BLaER1 (cell line): ENCODE measurements at regions not wholly inside any gene's neighbourhood (a gene's known extent, or its start where the extent isn't known, plus 50 kb on each side); places are given as distances from the start of the nearest gene placed in this dataset.
"Not testable (repeated sequence)": the region's sequence is repeated elsewhere in the genome, so short reads cannot be mapped to it uniquely, and the experiment has no call there.

ENCODE experiments used
- H3K27ac ChIP-seq: shearing (Covaris generic); formaldehyde crosslinking; 2 replicates; pipeline ENCODE4 v1.8.1; 2022
- H3K27me3 ChIP-seq: shearing (Covaris generic); formaldehyde crosslinking; 2 replicates; pipeline ENCODE4 v1.8.1; 2022
- H3K36me3 ChIP-seq: shearing (Covaris generic); formaldehyde crosslinking; 2 replicates; pipeline ENCODE4 v1.8.1; 2022
- H3K4me1 ChIP-seq: shearing (Covaris generic); formaldehyde crosslinking; 2 replicates; pipeline ENCODE4 v1.8.1; 2022
- H3K4me2 ChIP-seq: shearing (Covaris generic); formaldehyde crosslinking; 2 replicates; pipeline ENCODE4 v1.8.1; 2022
- H3K4me3 ChIP-seq: shearing (Covaris generic); formaldehyde crosslinking; 2 replicates; pipeline ENCODE4 v1.8.1; 2022
- H3K9ac ChIP-seq: shearing (Covaris generic); formaldehyde crosslinking; 2 replicates; pipeline ENCODE4 v1.8.1; 2022
- H3K9me3 ChIP-seq: shearing (Covaris generic); formaldehyde crosslinking; 2 replicates; pipeline ENCODE4 v1.8.1; 2022
- H4K20me1 ChIP-seq: shearing (Covaris generic); formaldehyde crosslinking; 2 replicates; pipeline ENCODE4 v1.8.1; 2022

- H3K9me3 ChIP-seq, H3K36me3 ChIP-seq, H3K27ac ChIP-seq, H4K20me1 ChIP-seq, H3K4me2 ChIP-seq, H3K9ac ChIP-seq, H3K4me3 ChIP-seq, H3K4me1 ChIP-seq, H3K27me3 ChIP-seq: not testable (repeated sequence)
Measured at GRCh38 chr1:146308152-146308551, 79.3 kb upstream of the NOTCH2NLA start.

DNA sequence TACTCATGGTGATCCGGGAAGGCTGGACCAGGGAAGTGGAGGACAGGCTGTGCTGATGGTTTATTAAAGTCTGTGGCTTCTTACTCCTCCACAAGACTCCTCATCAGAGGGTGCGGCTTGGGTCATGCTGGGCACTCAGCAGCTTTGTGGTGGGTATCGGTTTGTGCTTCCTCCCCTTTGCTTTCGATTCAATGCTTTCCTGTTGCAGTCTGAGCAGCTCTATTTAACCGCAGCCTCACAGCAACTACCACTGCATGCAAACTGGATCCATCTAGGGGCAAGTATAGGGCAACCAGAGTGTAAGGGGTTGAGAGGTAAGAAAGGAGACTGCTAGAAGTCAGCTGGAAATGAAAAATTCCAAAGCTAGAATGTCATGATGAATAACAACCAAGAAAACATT lies 78.8 kb upstream of the NOTCH2NLA start:
- H3K9me3 ChIP-seq, H4K20me1 ChIP-seq, H3K4me3 ChIP-seq, H3K27me3 ChIP-seq, H3K9ac ChIP-seq, H3K27ac ChIP-seq, H3K4me2 ChIP-seq, H3K36me3 ChIP-seq, H3K4me1 ChIP-seq: not testable (repeated sequence)

DNA sequence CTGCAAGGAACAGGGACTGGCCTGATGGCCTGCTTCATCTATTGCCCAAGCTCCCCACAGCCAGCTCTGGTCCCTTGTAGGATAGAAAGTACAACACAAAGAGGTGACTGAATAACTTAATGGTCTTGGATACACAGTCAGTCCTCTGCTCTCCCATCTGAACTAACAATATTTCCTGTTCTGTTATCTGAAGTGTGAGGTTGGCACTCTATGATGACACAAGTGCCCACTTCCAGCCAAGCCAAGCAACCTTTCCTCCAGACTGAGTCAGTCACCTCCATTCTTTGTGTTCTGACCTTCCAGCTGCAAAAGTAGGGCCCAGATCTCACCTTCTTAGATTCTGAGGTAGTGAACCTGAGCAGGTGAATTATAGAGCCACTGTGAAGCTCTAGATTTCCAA lies 77.8 kb upstream of the NOTCH2NLA start:
- H3K27me3 ChIP-seq, H3K4me2 ChIP-seq, H3K27ac ChIP-seq, H3K4me3 ChIP-seq, H3K36me3 ChIP-seq, H3K9ac ChIP-seq, H4K20me1 ChIP-seq, H3K4me1 ChIP-seq, H3K9me3 ChIP-seq: not testable (repeated sequence)

DNA sequence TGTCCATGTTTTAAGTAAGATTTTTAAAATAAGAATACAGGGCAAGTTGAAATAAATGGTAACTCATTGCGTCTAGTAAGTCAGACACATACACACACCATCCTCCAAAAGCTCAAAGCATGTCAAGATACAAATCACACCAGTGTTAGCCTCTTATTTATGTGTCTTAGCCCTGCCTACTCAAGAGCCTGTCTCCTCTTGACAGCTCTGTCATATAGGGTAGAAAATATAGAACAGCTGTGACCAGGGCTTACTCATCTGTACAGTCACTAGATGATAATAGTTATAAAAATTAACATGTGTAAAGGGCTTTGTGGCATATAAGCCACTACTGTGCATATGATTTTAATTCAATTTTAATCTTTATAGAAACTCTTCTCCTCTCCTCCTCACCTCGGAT lies 76.6 kb upstream of the NOTCH2NLA start:
- not testable (repeated sequence) for H3K9ac ChIP-seq, H3K36me3 ChIP-seq, H3K4me3 ChIP-seq, H3K4me1 ChIP-seq, H3K27ac ChIP-seq, H4K20me1 ChIP-seq, H3K27me3 ChIP-seq, H3K9me3 ChIP-seq, H3K4me2 ChIP-seq

DNA sequence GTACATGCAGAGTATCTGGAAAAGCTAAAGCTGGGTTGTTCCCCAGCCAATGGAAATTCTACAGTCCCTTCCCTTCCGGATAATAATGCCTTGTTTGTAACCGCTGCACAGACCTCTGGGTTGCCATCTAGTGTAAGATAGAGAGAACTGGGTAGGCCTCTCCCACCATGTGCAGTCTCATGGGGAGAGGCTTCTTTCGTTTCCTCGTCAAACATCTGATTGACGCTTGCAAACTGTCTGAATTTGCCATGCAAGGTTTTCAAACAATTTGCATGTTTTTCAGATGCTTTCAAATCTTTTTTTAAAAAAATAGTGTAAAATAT lies 69.7 kb upstream of the NOTCH2NLA start:
- H4K20me1 ChIP-seq, H3K36me3 ChIP-seq, H3K4me3 ChIP-seq, H3K9me3 ChIP-seq, H3K27me3 ChIP-seq, H3K4me1 ChIP-seq, H3K4me2 ChIP-seq, H3K27ac ChIP-seq, H3K9ac ChIP-seq: not testable (repeated sequence)

DNA sequence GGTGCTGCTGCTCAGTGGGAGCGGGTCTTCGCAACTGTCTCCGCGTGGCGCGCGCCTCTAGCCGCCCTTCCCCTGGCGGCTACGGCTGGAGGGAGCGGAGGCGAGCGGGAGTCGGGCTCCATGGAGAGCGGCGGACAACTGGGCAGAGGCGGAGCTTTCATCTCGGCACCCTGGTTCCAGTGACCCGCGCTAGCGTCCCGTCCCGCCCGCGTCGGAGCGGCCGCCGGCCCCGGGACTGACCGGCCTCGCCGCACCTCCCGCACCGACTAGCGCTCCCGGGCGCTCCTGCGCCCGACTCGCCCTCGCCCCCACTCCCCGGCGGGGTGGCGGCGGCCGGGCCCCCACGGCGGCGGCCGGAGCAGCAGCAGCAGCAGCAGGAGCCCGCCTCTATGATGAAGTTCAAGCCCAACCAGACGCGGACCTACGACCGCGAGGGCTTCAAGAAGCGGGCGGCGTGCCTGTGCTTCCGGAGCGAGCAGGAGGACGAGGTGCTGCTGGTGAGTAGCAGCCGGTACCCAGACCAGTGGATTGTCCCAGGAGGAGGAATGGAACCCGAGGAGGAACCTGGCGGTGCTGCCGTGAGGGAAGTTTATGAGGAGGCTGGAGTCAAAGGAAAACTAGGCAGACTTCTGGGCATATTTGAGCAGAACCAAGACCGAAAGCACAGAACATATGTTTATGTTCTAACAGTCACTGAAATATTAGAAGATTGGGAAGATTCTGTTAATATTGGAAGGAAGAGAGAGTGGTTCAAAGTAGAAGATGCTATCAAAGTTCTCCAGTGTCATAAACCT lies 69.2 kb upstream of the NOTCH2NLA start:
- not testable (repeated sequence) for H3K36me3 ChIP-seq, H4K20me1 ChIP-seq, H3K9ac ChIP-seq, H3K4me3 ChIP-seq, H3K9me3 ChIP-seq, H3K4me2 ChIP-seq, H3K27ac ChIP-seq, H3K27me3 ChIP-seq, H3K4me1 ChIP-seq

DNA sequence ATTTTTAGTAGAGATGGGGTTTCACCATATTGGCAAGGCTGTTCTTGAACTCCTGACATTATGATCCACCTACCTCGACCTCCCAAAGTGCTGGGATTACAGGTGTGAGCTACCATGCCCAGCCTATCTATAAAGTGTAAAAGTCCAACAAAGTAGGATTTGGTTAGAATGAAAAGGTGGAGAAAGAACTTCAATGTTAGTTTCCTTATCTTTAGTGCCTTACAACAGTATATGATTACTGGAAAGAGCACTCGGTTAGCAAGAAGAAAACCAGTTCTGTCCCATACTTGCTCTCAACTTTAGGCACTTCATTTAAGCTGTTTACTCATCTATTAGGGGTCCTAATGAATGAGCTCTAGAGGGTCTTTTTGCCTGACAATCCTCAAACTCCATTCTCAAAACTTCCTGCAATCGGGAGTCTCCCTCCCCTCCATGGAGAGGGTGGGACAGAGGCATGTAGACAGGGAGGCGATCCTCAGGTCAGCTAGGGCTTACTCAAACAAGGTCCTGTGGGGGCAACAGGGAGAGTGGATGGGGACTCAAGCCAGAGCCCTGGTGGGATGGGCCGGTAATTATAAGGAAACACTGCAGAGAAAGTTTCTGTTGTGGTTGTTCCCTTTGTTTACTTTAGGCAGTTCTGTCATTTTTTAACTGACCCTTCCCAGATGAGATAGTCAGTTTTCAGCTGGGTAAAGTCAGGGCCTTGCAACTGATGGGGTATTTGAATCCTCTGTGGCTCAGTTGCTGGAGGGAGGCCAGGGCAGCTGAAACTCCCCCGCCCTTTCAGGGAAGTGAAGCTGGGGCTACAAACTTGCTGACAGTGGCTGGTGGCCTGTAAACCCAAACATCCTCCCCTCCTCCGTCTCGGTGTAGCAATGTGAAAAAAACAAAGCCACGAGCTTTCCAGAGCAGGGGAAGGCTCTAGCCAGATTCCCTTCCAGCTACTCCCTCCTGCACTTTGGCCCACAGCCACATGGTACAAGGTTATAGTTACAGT lies 64.4 kb upstream of the NOTCH2NLA start:
- not testable (repeated sequence) for H4K20me1 ChIP-seq, H3K4me1 ChIP-seq, H3K9ac ChIP-seq, H3K9me3 ChIP-seq, H3K36me3 ChIP-seq, H3K4me2 ChIP-seq, H3K27me3 ChIP-seq, H3K4me3 ChIP-seq, H3K27ac ChIP-seq

GRCh38 chr1:146292424-146292823 lies 63.6 kb upstream of the NOTCH2NLA start:
- H3K4me3 ChIP-seq, H3K4me1 ChIP-seq, H4K20me1 ChIP-seq, H3K9ac ChIP-seq, H3K27me3 ChIP-seq, H3K36me3 ChIP-seq, H3K27ac ChIP-seq, H3K9me3 ChIP-seq, H3K4me2 ChIP-seq: not testable (repeated sequence)

- not testable (repeated sequence) for H3K4me1 ChIP-seq, H3K9ac ChIP-seq, H4K20me1 ChIP-seq, H3K9me3 ChIP-seq, H3K4me3 ChIP-seq, H3K36me3 ChIP-seq, H3K27ac ChIP-seq, H3K27me3 ChIP-seq, H3K4me2 ChIP-seq
Measured at GRCh38 chr1:146287881-146288280, 59.1 kb upstream of the NOTCH2NLA start.

DNA sequence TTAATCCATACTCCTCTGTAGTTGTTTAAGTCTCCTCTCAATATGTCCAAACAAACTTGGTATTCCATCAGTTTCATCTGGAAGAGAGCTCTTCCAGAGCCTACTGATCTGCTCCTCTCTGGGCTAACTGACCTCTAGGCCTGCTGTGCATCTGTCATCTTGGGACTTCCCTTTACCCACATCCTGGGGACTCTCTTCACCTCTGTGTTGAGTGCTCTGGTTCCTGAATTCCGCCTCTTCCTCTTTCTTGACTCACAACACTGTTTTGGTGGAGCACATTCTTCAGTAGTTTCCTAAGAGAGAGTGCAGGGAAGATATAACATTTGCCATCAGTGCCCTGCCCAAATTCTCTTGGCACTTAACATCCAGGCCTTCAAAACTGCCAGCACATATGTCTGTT lies 55.9 kb upstream of the NOTCH2NLA start:
- not testable (repeated sequence) for H3K36me3 ChIP-seq, H3K9me3 ChIP-seq, H3K9ac ChIP-seq, H3K4me2 ChIP-seq, H3K27ac ChIP-seq, H4K20me1 ChIP-seq, H3K4me1 ChIP-seq, H3K4me3 ChIP-seq, H3K27me3 ChIP-seq

GRCh38 chr1:146283527-146283880 lies 54.7 kb upstream of the NOTCH2NLA start:
- H4K20me1 ChIP-seq, H3K36me3 ChIP-seq, H3K27me3 ChIP-seq, H3K4me3 ChIP-seq, H3K4me1 ChIP-seq, H3K27ac ChIP-seq, H3K4me2 ChIP-seq, H3K9me3 ChIP-seq, H3K9ac ChIP-seq: not testable (repeated sequence)

DNA sequence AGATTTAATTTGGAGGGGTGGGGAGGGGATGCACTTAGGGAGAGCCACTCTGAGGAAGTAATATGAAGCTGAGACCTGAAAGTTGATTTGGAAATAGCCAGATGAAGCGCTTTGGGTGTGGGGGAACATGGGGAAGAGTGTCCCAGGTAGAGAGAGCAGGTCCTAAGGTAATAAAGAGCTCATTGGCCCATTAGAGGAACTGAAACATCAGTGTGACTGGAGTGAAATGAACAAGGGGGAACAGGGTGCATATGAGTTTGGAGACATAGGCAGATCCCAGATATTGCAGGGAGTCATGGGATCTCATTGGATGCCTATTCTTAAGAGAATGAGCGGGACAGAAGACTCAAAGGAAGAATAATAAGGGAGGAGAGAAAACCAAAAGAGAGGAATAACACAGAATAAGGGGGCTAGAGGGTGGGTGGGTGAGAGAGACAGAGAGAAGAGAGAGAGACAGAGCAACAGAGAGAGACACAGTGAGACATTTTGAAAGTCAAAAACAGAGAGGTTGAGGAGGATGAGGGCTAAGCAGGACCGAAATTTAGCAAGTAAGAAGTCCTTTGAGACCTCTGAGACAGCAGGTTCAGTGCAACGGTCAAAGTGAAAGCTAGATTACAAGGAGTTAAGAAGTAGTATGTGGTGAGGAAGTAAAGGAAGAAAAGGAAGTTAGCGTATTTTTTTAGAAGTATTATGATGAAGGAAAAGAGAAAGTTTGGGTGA lies 54.1 kb upstream of the NOTCH2NLA start:
- H3K9me3 ChIP-seq, H3K36me3 ChIP-seq, H4K20me1 ChIP-seq, H3K27me3 ChIP-seq, H3K4me2 ChIP-seq, H3K4me3 ChIP-seq, H3K9ac ChIP-seq, H3K27ac ChIP-seq, H3K4me1 ChIP-seq: not testable (repeated sequence)

- H3K9ac ChIP-seq, H3K27me3 ChIP-seq, H3K9me3 ChIP-seq, H3K4me2 ChIP-seq, H4K20me1 ChIP-seq, H3K36me3 ChIP-seq, H3K4me3 ChIP-seq, H3K4me1 ChIP-seq, H3K27ac ChIP-seq: not testable (repeated sequence)
Measured at GRCh38 chr1:146281522-146281921, 52.7 kb upstream of the NOTCH2NLA start.

DNA sequence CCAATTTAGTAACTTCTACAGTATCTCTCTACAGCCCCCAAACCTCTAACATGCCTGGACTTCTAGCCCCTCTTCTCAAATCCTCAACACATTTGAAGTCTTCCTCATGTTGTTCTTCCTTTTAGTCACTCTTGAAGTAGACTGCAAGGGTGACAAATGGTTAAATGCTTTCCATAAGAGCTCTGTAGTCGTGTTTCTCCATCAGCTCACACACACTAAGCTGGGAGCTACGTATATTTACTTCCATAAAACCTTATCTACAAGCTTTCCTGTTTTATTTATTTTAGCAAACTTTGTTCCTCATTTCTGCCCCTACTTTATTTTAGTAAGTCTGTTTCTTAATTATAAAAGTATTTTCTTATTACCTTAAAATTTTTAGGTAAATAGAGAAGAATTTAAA lies 49.9 kb upstream of the NOTCH2NLA start:
- not testable (repeated sequence) for H3K4me3 ChIP-seq, H4K20me1 ChIP-seq, H3K27me3 ChIP-seq, H3K27ac ChIP-seq, H3K36me3 ChIP-seq, H3K4me1 ChIP-seq, H3K9ac ChIP-seq, H3K4me2 ChIP-seq, H3K9me3 ChIP-seq
